Panc1 (cell line): ENCODE measurements at regions not wholly inside any gene's neighbourhood (a gene's known extent, or its start where the extent isn't known, plus 50 kb on each side); places are given as distances from the start of the nearest gene placed in this dataset.

Experiments used
- ATAC-seq: fragments of 200-7000 bp; cut with Tn5 transposase; 2 replicates; pipeline ENCODE4 v1.9.1; 2020; ENCODE audit warnings: mild to moderate bottlenecking, moderate library complexity
- BruUV-seq: library from RNA; stranded (reverse); fragments of 400-500 nt; replicated peaks from 2 replicates; lab custom pipeline; 2021; lab: Mats Ljungman, UMichigan
- CTCF ChIA-PET: fragments of 300-600 bp; sonication (Branson Sonifier 250); formaldehyde crosslinking; loops from one replicate; lab custom pipeline; 2022; ENCODE audit warnings: antibody characterized with exemption; lab: Charles Lee
- POLR2A ChIA-PET: fragments of 300-600 bp; sonication (Branson Sonifier 250); formaldehyde crosslinking; loops from one replicate; lab custom pipeline; 2022; ENCODE audit warnings: antibody characterized with exemption; lab: Charles Lee
- DNase-seq: peaks from one replicate; pipeline ENCODE4 v3.0.0-alpha.2; 2010; ENCODE audit warnings: low read depth, low spot score
- H3K27ac ChIP-seq: 2 replicates; pipeline ENCODE4 v1.5.1; 2011; ENCODE audit warnings: mild to moderate bottlenecking, low read length, inconsistent platforms
- H3K27me3 ChIP-seq: fragments of 200-500 bp; sonication (Bioruptor generic); 2 replicates; pipeline ENCODE4 v1.6.0; 2014; ENCODE audit warnings: low read length, inconsistent platforms; ENCODE audit not compliant: control insufficient read depth, insufficient read depth
- H3K36me3 ChIP-seq: fragments of 200-500 bp; sonication (Bioruptor generic); 2 replicates; pipeline ENCODE4 v1.5.1; 2014; ENCODE audit warnings: inconsistent platforms, mild to moderate bottlenecking, low read length, moderate library complexity; ENCODE audit not compliant: control insufficient read depth, insufficient read depth
- H3K4me1 ChIP-seq: 2 replicates; pipeline ENCODE4 v1.5.1; 2011; ENCODE audit warnings: inconsistent platforms, mild to moderate bottlenecking, low read length, moderate library complexity; ENCODE audit not compliant: control insufficient read depth, insufficient read depth
- H3K4me3 ChIP-seq, 2 experiments: 2 replicates each; pipeline ENCODE4 v1.5.1; 2011 to 2012; ENCODE audit warnings: low read depth in 2 of 2, low read length in 2 of 2, mild to moderate bottlenecking in 2 of 2, inconsistent platforms in 1 of 2, moderate library complexity in 1 of 2
- H3K9me3 ChIP-seq: fragments of 200-500 bp; sonication (Bioruptor generic); 2 replicates; pipeline ENCODE4 v1.5.1; 2014; ENCODE audit warnings: low read depth, mild to moderate bottlenecking, inconsistent platforms, low read length, moderate library complexity; ENCODE audit not compliant: control insufficient read depth, insufficient read depth
- CTCF ChIP-seq: fragments of 450-650 bp; IDR thresholded peaks from 2 replicates; pipeline ENCODE4 v1.5.1; 2017; ENCODE audit warnings: mild to moderate bottlenecking
- POLR2AphosphoS5 ChIP-seq: IDR thresholded peaks from 2 replicates; pipeline ENCODE4 v1.6.1; 2012; ENCODE audit warnings: mild to moderate bottlenecking, low read depth, low read length, moderate library complexity
- SIN3A ChIP-seq: IDR thresholded peaks from 2 replicates; pipeline ENCODE4 v1.6.1; 2012; ENCODE audit warnings: low read depth, mild to moderate bottlenecking, low read length, moderate library complexity, borderline replicate concordance; ENCODE audit not compliant: insufficient read depth
- TCF7L2 ChIP-seq: IDR thresholded peaks from 2 replicates; pipeline ENCODE4 v1.6.1; 2011; ENCODE audit warnings: mild to moderate bottlenecking, low read depth, low read length, inconsistent platforms
- in situ Hi-C: cut with HindIII; loops from 2 replicates; pipeline ENCODE4 v1.10.0; 2016; ENCODE audit warnings: low sequenced_read_pairs, low pct_unique_long_range_greater_than_20kb
- intact Hi-C: fragments of 100-400 bp; cut with micrococcal nuclease; formaldehyde crosslinking; loops from one replicate; pipeline ENCODE4 v1.10.0; 2022; ENCODE audit not compliant: unreplicated experiment
- TF ChIP-seq, protein P1 (sequence below), 2 experiments: IDR thresholded peaks; 2 replicates each; pipeline ENCODE4 v1.6.1; 2011 to 2012; ENCODE audit warnings: low read depth in 2 of 2, control low read depth in 1 of 2, low read length in 1 of 2, mild to moderate bottlenecking in 1 of 2, moderate library complexity in 1 of 2; ENCODE audit not compliant: insufficient read depth in 1 of 2

DNA sequence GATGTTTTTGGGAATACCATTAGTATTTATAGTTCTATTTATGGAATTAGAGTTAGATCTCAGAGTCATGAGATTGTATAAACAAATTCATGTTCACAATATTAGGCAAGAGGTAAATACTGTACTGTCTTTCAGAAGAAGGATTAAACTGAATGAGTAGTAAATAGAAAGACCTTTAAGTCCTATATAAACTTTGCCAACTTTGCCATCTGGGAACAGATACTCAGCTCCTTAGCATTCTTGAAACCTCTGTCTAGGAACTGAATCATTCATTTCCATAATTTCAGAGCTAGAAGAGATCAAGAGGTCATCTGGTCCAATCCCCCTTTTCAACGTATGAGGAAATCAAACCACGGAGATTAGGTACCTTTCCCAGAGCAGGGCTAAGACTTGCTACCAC is 141.1 kb downstream of the CAND1 start:
- TF ChIP-seq SIN3A (no peak), POLR2AphosphoS5 (no peak), CTCF (no peak), TCF7L2 (no peak)
- TF ChIP-seq, protein P1, sequence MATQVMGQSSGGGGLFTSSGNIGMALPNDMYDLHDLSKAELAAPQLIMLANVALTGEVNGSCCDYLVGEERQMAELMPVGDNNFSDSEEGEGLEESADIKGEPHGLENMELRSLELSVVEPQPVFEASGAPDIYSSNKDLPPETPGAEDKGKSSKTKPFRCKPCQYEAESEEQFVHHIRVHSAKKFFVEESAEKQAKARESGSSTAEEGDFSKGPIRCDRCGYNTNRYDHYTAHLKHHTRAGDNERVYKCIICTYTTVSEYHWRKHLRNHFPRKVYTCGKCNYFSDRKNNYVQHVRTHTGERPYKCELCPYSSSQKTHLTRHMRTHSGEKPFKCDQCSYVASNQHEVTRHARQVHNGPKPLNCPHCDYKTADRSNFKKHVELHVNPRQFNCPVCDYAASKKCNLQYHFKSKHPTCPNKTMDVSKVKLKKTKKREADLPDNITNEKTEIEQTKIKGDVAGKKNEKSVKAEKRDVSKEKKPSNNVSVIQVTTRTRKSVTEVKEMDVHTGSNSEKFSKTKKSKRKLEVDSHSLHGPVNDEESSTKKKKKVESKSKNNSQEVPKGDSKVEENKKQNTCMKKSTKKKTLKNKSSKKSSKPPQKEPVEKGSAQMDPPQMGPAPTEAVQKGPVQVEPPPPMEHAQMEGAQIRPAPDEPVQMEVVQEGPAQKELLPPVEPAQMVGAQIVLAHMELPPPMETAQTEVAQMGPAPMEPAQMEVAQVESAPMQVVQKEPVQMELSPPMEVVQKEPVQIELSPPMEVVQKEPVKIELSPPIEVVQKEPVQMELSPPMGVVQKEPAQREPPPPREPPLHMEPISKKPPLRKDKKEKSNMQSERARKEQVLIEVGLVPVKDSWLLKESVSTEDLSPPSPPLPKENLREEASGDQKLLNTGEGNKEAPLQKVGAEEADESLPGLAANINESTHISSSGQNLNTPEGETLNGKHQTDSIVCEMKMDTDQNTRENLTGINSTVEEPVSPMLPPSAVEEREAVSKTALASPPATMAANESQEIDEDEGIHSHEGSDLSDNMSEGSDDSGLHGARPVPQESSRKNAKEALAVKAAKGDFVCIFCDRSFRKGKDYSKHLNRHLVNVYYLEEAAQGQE (IDR thresholded peaks at IDR 0.05; ENCODE audit: insufficient read depth in 1 of 2, low read depth in 2 of 2, low read length in 1 of 2) = no peak
- no peak overlapping the region for H3K27ac ChIP-seq
- CTCF ChIA-PET = interaction anchor here (0.6 kb wide), 1 partner anchor 249 kb away, joined by 4 read pairs; no protein-coding TSS in a partner anchor
- DNase-seq = no peak
- no peak overlapping the region for H3K4me3 ChIP-seq
- in situ Hi-C loops = no loop called here
- POLR2A ChIA-PET = no interaction called here
- no TSS peak for BruUV-seq
- H3K36me3 ChIP-seq = no peaks in the 10 kb centered on the region
- no peak for ATAC-seq
- H3K4me1 ChIP-seq = no peaks in the 10 kb centered on the region
- no peaks in the 10 kb centered on the region for H3K9me3 ChIP-seq
- intact Hi-C loops = no loop called here
- no peaks in the 10 kb centered on the region for H3K27me3 ChIP-seq

- in situ Hi-C loops = no loop called here
- H3K27ac ChIP-seq = no peak overlapping the region
- intact Hi-C loops = no loop called here
- ATAC-seq = no peak
- BruUV-seq = no TSS peak
- H3K9me3 ChIP-seq = no peaks in the 10 kb centered on the region
- no peaks in the 10 kb centered on the region for H3K36me3 ChIP-seq
- TF ChIP-seq, protein P1 (IDR thresholded peaks at IDR 0.05; ENCODE audit: insufficient read depth in 1 of 2, low read depth in 2 of 2, low read length in 1 of 2) = no peak
- no peak for TF ChIP-seq POLR2AphosphoS5
- no peak for TF ChIP-seq SIN3A
- TF ChIP-seq TCF7L2 = no peak
- no peak for TF ChIP-seq CTCF
- no peak for DNase-seq
- no peaks in the 10 kb centered on the region for H3K27me3 ChIP-seq
- ChIA-PET CTCF (no interaction called here), POLR2A (no interaction called here)
- no peak overlapping the region for H3K4me3 ChIP-seq
- H3K4me1 ChIP-seq = no peaks in the 10 kb centered on the region
Observed at GRCh38 chr12:67410667-67411067, 141.5 kb downstream of the CAND1 start.
